ENCODE measurements at regions not wholly inside any gene's neighbourhood (a gene's known extent, or its start where the extent isn't known, plus 50 kb on each side); places are given as distances from the start of the nearest gene placed in this dataset.
"Not testable (repeated sequence)": the region's sequence is repeated elsewhere in the genome, so short reads cannot be mapped to it uniquely, and the experiment has no call there.

DNA sequence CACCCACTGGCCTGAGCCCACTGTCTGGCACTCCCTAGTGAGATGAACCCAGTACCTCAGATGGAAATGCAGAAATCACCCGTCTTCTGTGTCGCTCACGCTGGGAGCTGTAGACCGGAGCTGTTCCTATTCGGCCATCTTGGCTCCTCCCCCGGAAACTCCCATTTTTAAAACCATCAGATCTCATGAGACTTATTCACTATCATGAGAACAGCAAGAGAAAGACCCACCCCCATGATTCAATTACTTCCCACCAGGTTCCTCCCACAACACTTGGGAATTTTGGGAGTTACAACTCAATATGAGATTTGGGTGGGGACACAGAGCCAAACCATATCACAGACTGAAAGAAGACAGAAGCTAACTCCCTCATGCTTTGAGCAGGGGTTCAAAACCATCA, 134.5 kb downstream of the SLC39A8 start:
- DNase-seq, result not testable (repeated sequence)

DNA sequence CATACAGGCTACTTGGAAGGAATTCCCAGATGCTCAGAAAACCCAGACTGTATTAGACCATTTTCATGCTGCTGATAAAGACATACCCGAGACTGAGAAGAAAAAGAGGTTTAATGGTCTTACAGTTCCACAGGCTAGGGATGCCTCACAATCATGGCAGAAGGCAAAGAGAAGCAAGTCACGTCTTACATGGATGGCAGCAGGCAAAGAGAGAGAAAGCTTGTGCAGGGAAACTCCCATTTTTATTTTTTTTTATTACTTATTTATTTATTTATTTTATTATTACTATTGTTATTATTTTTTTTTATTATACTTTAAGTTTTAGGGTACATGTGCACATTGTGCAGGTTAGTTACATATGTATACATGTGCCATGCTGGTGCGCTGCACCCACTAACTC, 140.6 kb downstream of the SLC39A8 start:
- not testable (repeated sequence) for DNase-seq

DNA sequence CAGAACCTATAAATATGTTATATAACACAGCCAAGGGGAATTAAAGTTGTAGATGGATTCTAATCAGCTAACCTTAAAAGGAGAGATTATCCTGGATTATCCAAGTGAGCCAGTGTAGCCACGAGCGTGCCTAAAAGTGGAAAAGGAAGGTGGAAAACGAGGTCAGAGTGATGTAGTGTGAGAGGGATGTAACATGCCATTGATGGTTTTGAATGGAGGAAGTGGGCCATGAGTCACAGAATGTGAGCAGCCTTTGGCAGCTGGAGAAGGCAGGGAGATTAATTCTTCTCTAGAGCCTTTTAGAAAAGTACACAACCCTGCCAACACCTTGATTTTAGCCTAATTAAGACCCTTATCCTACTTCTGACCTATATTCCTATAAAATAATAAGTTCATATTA, 149.1 kb downstream of the SLC39A8 start:
- DNase-seq, result peak; percentile 54

DNA sequence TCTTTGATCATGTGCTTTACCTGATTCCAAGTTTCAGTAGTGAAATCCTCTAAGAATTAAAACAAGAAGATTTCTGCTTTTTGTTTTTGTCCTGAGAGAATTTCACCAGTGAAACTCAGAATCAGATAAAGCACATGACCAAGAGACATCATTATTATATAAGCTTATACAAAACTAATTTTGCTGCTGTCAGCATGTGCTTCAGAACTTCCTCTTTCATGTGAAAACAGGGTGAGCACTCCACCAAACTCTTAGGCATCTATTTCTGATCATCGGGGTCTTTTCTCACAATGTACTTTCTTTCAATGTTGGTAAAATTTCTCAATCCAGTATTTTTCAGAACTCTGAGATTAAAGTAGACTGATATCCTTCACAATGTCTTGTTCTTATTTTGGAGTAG, 152.1 kb downstream of the SLC39A8 start:
- DNase-seq, result no peak

DNA sequence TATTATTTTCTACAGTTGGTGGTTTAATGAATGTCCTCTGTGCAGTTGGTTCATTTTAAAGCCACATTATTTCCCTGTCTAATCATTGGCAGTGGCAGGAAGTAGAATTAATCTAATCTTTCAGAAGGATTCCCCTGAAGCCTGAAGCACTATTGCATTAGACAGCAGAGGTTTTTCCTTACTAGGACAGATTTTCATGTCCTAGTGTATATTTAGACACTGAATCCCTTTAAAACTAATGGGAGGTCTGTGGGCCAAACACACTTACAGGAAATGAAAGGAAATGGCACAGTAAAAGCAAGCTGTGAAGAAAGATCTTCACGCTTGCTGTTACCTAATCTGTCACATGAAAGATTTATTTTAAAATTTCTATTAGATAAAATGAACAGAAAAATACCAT, 165.2 kb downstream of the SLC39A8 start:
- DNase-seq, result no peak

DNA sequence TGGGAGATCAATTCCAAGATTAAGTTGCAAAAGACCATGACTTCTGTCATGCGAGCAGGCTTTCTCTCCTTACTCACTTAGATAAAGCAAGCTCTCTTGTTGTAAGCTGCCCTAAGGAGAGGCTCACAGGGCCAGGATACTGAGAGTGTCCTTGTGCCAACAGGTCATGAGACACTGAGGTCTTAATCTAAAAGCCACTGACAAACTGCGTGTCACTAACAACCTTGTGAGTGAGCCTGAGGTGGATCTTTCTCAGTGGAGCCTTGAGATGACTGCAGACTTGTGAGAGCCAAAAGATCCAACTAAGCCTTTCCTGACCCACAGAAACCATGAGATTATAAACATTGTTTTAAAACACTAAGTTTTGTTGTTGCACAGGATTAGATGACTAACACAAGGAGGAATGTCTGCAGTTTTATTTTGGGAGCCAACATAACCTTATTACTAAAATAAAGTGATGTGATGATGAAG, 170.5 kb downstream of the SLC39A8 start:
- DNase-seq, result peak; percentile 32

DNA sequence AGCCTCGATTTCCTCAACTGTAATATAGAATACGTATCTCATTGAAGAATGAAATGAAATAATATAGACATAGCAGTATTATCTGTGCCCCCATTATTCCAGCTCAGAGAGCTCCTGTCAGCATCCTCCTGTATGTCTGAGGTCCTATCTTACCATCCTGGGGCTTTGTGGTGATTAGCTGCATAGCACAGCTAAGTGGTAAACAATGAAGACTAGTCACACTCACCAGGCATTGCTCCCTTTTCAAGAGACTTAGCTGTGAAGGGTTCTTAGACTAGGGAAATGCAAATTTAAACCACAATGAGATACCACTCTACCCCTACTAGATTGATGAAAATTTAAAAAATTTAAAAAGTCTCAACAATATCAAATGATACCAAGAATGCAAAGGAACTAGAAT, 172.9 kb downstream of the SLC39A8 start:
- no peak for DNase-seq

DNA sequence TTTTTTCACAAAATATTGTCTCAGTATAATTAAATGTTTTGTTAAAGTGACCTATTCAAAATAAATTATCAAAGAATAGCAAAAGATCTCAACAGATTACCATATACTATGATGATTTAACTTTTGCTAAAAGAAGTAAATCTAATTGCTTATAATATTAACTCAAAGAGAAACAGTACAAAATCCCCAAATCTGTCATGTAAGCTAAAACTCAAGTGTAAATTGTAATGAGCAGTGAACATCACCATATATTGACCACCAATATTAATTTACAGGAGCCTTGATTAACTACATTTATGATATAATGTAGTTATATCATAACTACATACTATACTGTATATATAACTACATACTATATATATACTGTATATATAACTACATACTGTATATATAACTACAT, 174.4 kb downstream of the SLC39A8 start:
- DNase-seq, result no peak

DNA sequence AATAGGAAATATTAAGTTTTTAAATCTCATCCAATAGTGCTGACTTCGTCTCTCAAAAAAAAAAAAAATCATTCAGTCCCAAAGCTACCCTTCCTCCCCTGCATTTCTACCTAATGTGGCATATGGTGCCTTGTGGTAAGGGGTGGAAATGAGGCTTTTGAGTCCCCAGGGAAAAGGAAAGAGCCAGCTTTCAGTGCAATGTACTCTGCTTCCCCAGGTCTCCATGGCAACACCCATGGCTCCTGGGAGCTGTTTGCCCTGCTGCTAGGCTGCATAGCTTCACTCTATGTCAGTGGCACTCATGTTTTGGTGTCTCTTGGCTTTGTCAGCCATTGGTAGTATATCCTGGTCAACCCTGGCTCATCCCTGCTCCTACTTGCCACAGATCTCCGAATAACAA, 175.9 kb downstream of the SLC39A8 start:
- DNase-seq, result no peak

DNA sequence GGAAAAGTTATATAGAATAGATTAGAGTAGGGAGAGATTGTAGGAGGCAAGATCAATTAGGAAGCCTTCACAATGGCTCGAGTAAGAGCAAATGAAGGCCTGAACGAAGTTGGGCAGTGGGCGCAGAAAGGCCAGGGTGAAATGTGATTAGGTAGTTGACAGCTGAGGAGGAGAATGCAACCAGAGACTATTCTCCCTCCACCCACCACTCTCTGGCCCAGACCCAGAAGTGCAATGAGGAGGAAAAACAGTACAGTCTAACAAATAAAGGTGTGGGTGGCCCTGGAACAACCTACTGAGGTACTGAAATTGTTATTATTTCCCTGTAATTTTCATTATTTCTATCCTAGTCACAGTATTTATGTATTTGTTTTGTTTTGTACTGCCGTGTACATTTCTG, 176.7 kb downstream of the SLC39A8 start:
- DNase-seq, result no peak

DNA sequence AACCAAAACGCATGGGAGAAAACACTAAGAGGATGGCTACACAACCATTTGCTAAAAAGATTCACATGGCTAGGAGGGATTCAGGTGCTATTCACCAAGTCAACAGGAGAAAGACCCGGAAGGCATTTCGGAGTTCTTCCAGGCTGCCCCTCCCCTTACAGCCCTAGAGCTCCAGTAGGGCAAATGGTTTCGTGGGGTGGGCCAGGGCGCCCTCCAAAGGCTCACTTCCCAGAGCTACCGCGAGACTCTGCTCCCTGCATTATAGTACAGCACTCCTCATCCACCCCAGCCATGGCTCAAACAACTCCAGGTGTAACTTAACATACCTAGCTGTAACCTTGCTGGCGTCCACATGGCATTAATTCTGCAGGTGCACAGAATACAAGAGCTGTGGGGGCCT, 179.7 kb downstream of the SLC39A8 start:
- DNase-seq, result no peak

DNA sequence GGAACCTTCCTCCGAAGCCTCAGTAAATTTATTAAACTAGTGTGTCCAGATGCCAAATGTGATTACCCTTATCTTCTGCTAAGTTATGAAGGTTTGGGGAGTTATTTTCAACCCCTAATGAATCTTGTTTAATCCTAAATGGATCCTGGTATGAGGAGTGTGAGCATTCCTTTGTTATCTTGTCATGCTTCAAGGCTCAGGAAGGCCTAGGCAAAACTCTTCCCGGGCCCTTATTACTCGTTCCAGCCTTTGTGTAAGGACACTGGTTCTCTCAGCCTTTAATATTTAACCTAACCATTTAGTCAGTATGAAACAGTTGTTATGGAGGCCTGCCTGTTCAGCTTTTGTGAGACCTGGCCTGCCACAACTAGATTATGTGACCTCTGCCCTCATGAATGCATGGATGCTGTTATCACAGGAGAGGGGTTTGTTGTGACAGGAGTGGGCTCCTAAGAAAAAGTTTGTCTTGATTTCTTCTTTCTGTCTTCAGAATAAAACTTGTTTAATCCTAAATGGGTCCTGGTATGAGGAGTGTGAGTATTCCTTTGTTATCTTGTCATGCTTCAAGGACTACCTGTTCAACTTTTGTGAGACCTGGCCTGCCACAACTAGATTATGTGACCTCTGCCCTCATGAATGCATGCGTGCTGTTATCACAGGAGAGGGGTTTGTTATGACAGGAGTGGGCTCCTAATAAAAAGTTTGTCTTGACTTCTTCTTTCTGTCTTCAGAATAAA, 181.7 kb downstream of the SLC39A8 start:
- DNase-seq, result peak; percentile 42

DNA sequence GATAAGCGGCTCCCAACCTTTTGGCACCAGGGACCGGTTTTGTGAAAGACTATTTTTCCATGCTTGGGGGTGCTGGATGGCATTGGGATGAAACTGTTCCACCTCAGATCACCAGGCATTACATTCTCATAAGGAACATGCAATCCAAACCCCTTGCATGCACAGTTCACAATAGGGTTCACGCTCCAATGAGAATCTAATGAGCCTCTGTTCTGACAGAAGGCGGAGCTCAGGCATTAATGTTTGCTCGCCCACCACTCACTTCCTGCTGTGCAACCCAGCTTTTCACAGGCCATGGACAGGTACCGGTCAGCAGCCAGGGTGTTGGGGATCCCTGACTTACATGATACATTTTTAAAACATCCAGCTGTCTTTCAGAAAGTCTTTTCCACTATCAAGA, 187.3 kb downstream of the SLC39A8 start:
- DNase-seq, result no peak

DNA sequence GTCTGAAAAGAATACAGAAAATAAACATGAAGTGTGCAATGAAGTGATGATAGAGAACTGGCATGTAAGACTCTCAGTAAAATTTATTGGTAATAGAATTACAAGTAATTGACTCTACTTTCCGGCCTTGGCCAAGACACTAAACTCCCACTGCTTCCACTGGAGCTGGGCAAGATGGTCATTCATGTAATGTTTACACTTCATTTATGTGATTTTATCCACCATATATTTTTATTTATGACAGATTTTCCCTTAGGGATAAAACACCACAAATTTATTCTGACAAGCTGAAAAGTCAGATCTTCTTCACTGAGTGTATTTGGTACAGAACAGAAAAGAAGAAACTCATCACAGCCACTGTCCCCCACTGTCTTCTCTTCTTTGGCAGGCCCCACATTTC, 191.9 kb downstream of the SLC39A8 start:
- no peak for DNase-seq

DNA sequence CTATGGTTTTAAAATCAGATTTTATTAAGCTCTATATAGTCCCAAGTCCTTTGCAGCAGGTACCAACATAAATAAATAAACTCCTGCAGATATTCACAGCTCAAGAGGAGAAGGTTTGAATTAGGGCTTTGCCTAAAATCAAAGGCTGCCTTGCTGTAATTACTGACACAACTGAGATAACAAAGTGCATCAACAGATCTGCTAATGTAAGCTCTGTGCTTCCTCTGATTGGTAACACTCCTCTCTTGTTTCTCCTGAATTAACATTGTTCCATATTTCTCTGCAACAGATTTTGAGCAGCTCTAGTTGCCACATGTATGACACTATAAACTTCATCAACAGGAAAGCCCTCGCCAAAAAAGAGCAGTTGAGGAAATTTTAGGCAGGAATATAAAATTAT, 193.6 kb downstream of the SLC39A8 start:
- no peak for DNase-seq

DNA sequence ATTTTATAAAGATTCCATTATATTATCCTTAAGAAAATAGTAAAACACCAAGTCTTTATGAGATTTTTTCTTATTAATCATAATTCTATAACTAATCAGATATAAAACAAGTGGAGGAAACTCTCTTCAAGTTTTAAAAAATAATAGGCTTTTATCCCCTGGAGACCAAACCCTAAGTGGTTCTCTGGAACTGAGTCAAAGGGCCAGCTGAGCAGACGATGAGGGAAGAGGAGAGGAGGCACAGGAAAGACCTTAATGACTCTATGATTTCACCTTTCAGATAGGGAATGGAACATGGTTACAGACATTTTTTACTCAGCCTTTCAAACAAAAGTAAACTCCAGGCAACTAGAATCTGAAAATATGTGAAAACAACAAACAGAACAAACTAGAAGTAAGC, 201.8 kb downstream of the SLC39A8 start:
- DNase-seq, result no peak

DNA sequence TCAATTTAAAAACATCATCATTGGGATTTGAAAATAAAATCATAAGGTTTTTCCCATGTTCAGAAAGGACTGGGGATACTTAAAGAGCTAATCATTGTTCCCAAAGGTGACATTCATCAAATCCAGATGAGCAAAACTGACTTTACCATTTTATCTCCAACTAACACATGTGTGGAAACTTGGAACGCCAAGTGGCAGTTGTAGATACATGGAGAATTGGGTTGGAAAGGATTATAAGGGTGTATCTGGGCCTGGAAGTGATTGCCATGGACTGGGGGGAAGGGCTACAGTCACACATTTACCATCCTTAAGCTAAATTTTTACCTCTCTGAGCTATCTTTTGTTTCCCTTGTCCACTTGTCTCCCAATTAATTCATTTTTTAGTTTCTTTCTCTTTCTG, 203.4 kb downstream of the SLC39A8 start:
- DNase-seq, result no peak

DNA sequence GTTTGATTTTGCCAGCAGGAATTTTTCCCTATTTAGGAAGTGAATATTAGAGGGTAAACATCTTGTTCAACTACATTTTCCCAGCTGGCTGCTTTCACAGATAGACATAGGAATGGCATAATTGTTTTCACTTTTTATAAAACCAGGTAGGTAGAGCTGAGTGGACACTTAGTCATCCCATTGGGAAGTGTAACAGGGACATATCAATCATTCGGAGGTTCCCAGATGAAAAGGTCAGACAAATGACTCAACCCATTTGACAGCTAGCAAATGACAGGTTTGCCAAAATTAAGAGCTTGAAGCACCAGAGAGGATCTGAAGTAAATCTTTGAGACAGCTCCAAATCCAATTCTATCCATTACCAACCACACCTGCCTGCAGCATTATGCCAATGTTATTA, 205.3 kb downstream of the SLC39A8 start:
- no peak for DNase-seq

DNA sequence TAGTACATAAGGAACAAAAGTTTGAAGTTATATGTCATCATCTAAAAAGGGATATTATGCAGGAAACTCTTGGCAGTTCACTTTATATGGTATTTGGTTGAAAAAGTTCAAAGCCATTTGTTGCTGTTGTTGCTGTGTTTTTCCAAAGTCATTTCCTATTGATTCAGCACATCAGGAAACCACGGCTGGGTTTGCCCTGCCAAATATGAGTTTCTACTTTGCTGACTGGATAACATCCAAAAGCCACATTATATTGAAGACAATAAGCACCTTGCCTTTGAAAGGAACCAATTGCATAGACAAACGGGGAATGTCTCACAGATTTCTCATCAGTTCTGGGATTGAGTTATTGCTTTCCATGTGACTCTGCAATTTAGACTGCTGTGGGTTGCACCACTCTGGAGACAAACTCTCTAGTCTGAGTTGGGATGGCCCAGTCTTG, 206.1 kb downstream of the SLC39A8 start:
- DNase-seq, result peak; percentile 6

DNA sequence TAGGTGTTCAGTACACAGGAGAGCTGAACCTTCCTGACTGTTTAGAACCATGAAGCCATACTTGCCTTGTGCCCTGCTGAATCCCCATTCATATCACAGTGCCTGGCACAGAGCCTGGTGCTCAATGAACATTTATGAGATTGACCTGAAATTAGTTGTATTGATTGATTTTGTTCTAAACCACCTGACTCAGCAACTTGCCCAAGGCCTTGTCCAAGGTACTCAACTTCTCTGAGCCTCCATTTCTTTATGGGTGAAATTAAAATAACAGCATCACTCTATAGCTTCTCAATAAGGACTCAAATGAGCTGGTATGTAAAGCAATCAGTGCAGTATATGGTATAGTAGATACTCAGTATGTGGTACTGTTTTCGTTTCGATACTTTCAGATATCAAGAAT, 208.1 kb downstream of the SLC39A8 start:
- no peak for DNase-seq

DNA sequence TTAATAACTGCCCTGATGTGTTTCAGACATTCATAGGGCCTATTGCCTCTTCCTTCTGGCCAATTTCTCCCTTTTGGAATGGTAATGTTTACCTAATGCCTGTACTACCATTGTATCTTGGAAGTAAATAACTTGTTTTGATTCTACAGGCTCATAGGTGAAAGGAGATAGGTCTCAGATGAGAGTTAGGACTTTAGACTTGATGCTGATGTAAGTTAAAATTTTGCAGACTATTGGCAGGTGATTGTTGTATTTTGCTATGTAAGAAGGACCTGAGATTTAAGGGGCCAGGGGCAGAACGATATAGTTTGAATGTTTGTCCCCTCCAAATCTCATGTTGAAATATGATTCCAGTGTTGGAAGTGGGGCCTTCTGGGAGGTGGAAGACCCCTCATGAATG, 215.5 kb downstream of the SLC39A8 start:
- no peak for DNase-seq
